H9 (cell line): ENCODE measurements at regions not wholly inside any gene's neighbourhood (a gene's known extent, or its start where the extent isn't known, plus 50 kb on each side); places are given as distances from the start of the nearest gene placed in this dataset.

ENCODE experiments used
- DNase-seq: peaks from one replicate; pipeline ENCODE4 v3.0.0-alpha.2; 2017
- H2AFZ ChIP-seq: one replicate; pipeline ENCODE4 v1.6.1; 2013; ENCODE audit warnings: mild to moderate bottlenecking, low read length, control low read depth, moderate library complexity
- H2AK5ac ChIP-seq: 2 replicates; pipeline ENCODE4 v1.6.1; 2013; ENCODE audit warnings: low read length, control low read depth, mixed read lengths; ENCODE audit not compliant: insufficient read length
- H2BK120ac ChIP-seq: one replicate; pipeline ENCODE4 v1.6.1; 2013; ENCODE audit warnings: low read depth, mild to moderate bottlenecking, low read length, control low read depth, inconsistent platforms; ENCODE audit not compliant: poor library complexity, severe bottlenecking
- H2BK12ac ChIP-seq: 2 replicates; pipeline ENCODE4 v1.6.1; 2013; ENCODE audit warnings: low read length, control low read depth, mixed read lengths, low read depth; ENCODE audit not compliant: insufficient read length
- H2BK15ac ChIP-seq: 2 replicates; pipeline ENCODE4 v1.6.1; 2013; ENCODE audit warnings: low read depth, low read length, control low read depth
- H2BK20ac ChIP-seq: one replicate; pipeline ENCODE4 v1.6.1; 2013; ENCODE audit warnings: low read depth, mild to moderate bottlenecking, low read length, control low read depth, inconsistent platforms; ENCODE audit not compliant: poor library complexity, severe bottlenecking
- H2BK5ac ChIP-seq: 2 replicates; pipeline ENCODE4 v1.6.1; 2013; ENCODE audit warnings: low read length, control low read depth, mixed read lengths; ENCODE audit not compliant: insufficient read length
- H3K14ac ChIP-seq: 2 replicates; pipeline ENCODE4 v1.6.1; 2013; ENCODE audit warnings: low read length, control low read depth; ENCODE audit not compliant: insufficient read depth
- H3K18ac ChIP-seq: 2 replicates; pipeline ENCODE4 v1.6.1; 2013; ENCODE audit warnings: low read depth, mild to moderate bottlenecking, mixed read lengths, low read length, control low read depth; ENCODE audit not compliant: insufficient read length
- H3K23ac ChIP-seq: 2 replicates; pipeline ENCODE4 v1.6.1; 2013; ENCODE audit warnings: low read length, control low read depth, mixed read lengths, low read depth; ENCODE audit not compliant: insufficient read length
- H3K23me2 ChIP-seq: 2 replicates; pipeline ENCODE4 v1.6.1; 2013; ENCODE audit warnings: low read depth, mild to moderate bottlenecking, mixed read lengths, low read length, control low read depth; ENCODE audit not compliant: insufficient read length, poor library complexity, severe bottlenecking
- H3K27ac ChIP-seq: 2 replicates; pipeline ENCODE4 v1.5.1; 2013; ENCODE audit warnings: low read length, control low read depth, mixed read lengths, low read depth; ENCODE audit not compliant: insufficient read length
- H3K27me3 ChIP-seq: 2 replicates; pipeline ENCODE4 v1.6.1; 2013; ENCODE audit warnings: low read length, control low read depth, inconsistent platforms; ENCODE audit not compliant: insufficient read depth
- H3K4ac ChIP-seq: 2 replicates; pipeline ENCODE4 v1.6.1; 2013; ENCODE audit warnings: low read depth, mild to moderate bottlenecking, control low read depth, inconsistent platforms, low read length, moderate library complexity
- H3K4me1 ChIP-seq: 2 replicates; pipeline ENCODE4 v1.6.1; 2013; ENCODE audit warnings: low read length, control low read depth, inconsistent platforms; ENCODE audit not compliant: insufficient read depth
- H3K4me2 ChIP-seq: 2 replicates; pipeline ENCODE4 v1.6.1; 2013; ENCODE audit warnings: low read length, control low read depth, mixed read lengths; ENCODE audit not compliant: insufficient read length, insufficient read depth
- H3K56ac ChIP-seq: 2 replicates; pipeline ENCODE4 v1.6.1; 2013; ENCODE audit warnings: low read depth, mild to moderate bottlenecking, mixed read lengths, low read length, control low read depth; ENCODE audit not compliant: insufficient read length
- H3K79me1 ChIP-seq: 2 replicates; pipeline ENCODE4 v1.6.1; 2013; ENCODE audit warnings: low read depth, mild to moderate bottlenecking, moderate library complexity, low read length, control low read depth, inconsistent platforms; ENCODE audit not compliant: insufficient read depth, poor library complexity, severe bottlenecking
- H3K79me2 ChIP-seq: 2 replicates; pipeline ENCODE4 v1.6.1; 2013; ENCODE audit warnings: low read length, control low read depth, inconsistent platforms; ENCODE audit not compliant: insufficient read depth
- H3K9ac ChIP-seq: 2 replicates; pipeline ENCODE4 v1.6.1; 2013; ENCODE audit warnings: low read length, control low read depth, mixed read lengths; ENCODE audit not compliant: insufficient read length; ENCODE audit errors: extremely low read depth
- H3K9me3 ChIP-seq: one replicate; pipeline ENCODE4 v1.6.1; 2013; ENCODE audit warnings: low read depth, low read length, inconsistent platforms; ENCODE audit not compliant: control insufficient read depth
- H3T11ph ChIP-seq: one replicate; pipeline ENCODE4 v1.6.1; 2013; ENCODE audit warnings: mild to moderate bottlenecking, low read length, control low read depth, inconsistent platforms
- H4K20me1 ChIP-seq: one replicate; pipeline ENCODE4 v1.6.1; 2013; ENCODE audit not compliant: control insufficient read depth, insufficient read length, insufficient read depth
- H4K5ac ChIP-seq: 2 replicates; pipeline ENCODE4 v1.6.1; 2013; ENCODE audit warnings: low read depth, mild to moderate bottlenecking, mixed read lengths, low read length, control low read depth; ENCODE audit not compliant: insufficient read length
- H4K8ac ChIP-seq: replicated peaks from 2 replicates; pipeline ENCODE4 v1.6.1; 2013; ENCODE audit warnings: low read length, control low read depth, mixed read lengths, low read depth; ENCODE audit not compliant: insufficient read length
- H4K91ac ChIP-seq: 2 replicates; pipeline ENCODE4 v1.6.1; 2013; ENCODE audit warnings: low read depth, mild to moderate bottlenecking, moderate library complexity, mixed read lengths, low read length, control low read depth; ENCODE audit not compliant: insufficient read length
- H3K27ac Mint-ChIP-seq, 3 experiments: 2 replicates in 2 of 3; 3 replicates in 1 of 3; pipeline ENCODE4 v1.8.0; 2020 to 2021; ENCODE audit warnings: mixed read lengths in 3 of 3, mild to moderate bottlenecking in 1 of 3, moderate library complexity in 1 of 3
- H3K27me3 Mint-ChIP-seq: 2 replicates; pipeline ENCODE4 v1.8.0; 2021; ENCODE audit warnings: low read depth, mild to moderate bottlenecking, moderate library complexity, mixed read lengths
- H3K36me3 Mint-ChIP-seq, 3 experiments: 2 replicates in 2 of 3; 3 replicates in 1 of 3; pipeline ENCODE4 v1.8.0; 2020 to 2021; ENCODE audit warnings: low read depth in 3 of 3, mixed read lengths in 3 of 3; ENCODE audit not compliant: insufficient read depth in 1 of 3
- H3K4me1 Mint-ChIP-seq, 2 experiments: 2 replicates each; pipeline ENCODE4 v1.8.0; 2020; ENCODE audit warnings: mixed read lengths in 2 of 2
- H3K4me3 Mint-ChIP-seq, 2 experiments: 2 replicates in 1 of 2; 3 replicates in 1 of 2; pipeline ENCODE4 v1.8.0; 2020 to 2021; ENCODE audit warnings: mild to moderate bottlenecking in 2 of 2, mixed read lengths in 2 of 2, moderate library complexity in 1 of 2
- H3K9me3 Mint-ChIP-seq, 2 experiments: 2 replicates in 1 of 2; 3 replicates in 1 of 2; pipeline ENCODE4 v1.8.0; 2020; ENCODE audit warnings: mild to moderate bottlenecking in 2 of 2, mixed read lengths in 2 of 2, moderate library complexity in 1 of 2
- CTCF ChIP-seq: fragments of 200-600 bp; sonication (generic); conservative IDR thresholded peaks from 3 replicates; pipeline ENCODE4 v1.8.0; 2021; ENCODE audit warnings: antibody characterized with exemption, mild to moderate bottlenecking
- WGBS: extraction: QIAGEN DNeasy Blood & Tissue Kit; methylation state at CpG from one replicate; pipeline ENCODE4 v1.1.7; 2013; ENCODE audit warnings: missing lambda C conversion rate, low lambda C conversion rate, mixed read lengths; ENCODE audit not compliant: insufficient read length; ENCODE audit errors: extremely low coverage; 5-methylcytosine and 5-hydroxymethylcytosine counted together

DNA sequence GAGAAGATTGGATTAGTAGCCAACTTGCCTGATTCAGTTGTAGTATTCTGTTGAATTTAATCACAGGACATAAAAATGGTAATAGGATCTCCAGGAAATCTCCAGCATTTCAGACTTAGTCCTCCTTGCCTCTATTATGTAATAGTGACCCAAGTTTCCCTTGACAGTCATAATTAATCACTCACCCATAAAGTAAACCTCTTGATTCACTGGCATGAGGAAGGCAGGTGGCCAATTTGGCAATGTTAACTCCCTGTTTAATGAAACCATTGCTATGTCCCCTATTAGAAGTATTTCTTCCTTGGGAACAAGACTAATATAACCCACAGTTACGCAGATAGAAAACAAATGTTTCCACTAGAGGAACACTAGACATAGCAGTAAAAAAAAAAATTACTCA is 604.8 kb upstream of the CXADR start:
- no peak overlapping the region for H4K5ac ChIP-seq
- H3K4me3 Mint-ChIP-seq: no peak overlapping the region
- no peak overlapping the region for H2BK5ac ChIP-seq
- H3T11ph ChIP-seq: no peak overlapping the region
- no peak overlapping the region for H2BK20ac ChIP-seq
- no peaks in the 10 kb centered on the region for H3K27me3 Mint-ChIP-seq
- H3K27ac Mint-ChIP-seq: no peak overlapping the region
- peaks cover 4 to 5% of the 10 kb centered on the region in 2 experiments; a peak in 3 of 4 replicates for H3K4me1 Mint-ChIP-seq
- no peak overlapping the region for H4K91ac ChIP-seq
- H3K23me2 ChIP-seq: no peaks in the 10 kb centered on the region
- H2AFZ ChIP-seq: no peak overlapping the region
- no peaks in the 10 kb centered on the region for H3K9me3 ChIP-seq
- H3K23ac ChIP-seq: no peak overlapping the region
- no peak overlapping the region for H3K4ac ChIP-seq
- DNase-seq: no peak
- H3K56ac ChIP-seq: no peak overlapping the region
- no peak overlapping the region for H2BK15ac ChIP-seq
- H3K27me3 ChIP-seq: no peaks in the 10 kb centered on the region
- H3K79me1 ChIP-seq: no peaks in the 10 kb centered on the region
- whole genome bisulfite sequencing: no CpG with 5 or more reads among the region's 1 CpG
- no peak overlapping the region for H3K4me2 ChIP-seq
- H3K14ac ChIP-seq: no peak overlapping the region
- H4K20me1 ChIP-seq: no peaks in the 10 kb centered on the region
- no peak overlapping the region for H3K27ac ChIP-seq
- no peaks in the 10 kb centered on the region for H3K79me2 ChIP-seq
- H2AK5ac ChIP-seq: no peak overlapping the region
- H3K9ac ChIP-seq: no peak overlapping the region
- H3K9me3 Mint-ChIP-seq: no peaks in the 10 kb centered on the region
- no peak overlapping the region for H2BK120ac ChIP-seq
- H4K8ac ChIP-seq: no peak overlapping the region
- no peak overlapping the region for H3K18ac ChIP-seq
- TF ChIP-seq CTCF: no peak
- no peak overlapping the region for H2BK12ac ChIP-seq
- H3K4me1 ChIP-seq: no peaks in the 10 kb centered on the region
- no peaks in the 10 kb centered on the region; a peak in 1 of 7 replicates for H3K36me3 Mint-ChIP-seq
